ENCODE measurements at regions not wholly inside any gene's neighbourhood (a gene's known extent, or its start where the extent isn't known, plus 50 kb on each side); places are given as distances from the start of the nearest gene placed in this dataset.

- no peaks in the 10 kb centered on the region for H3K27me3 Mint-ChIP-seq (ENCODE audit: insufficient read depth, low read depth)
- Histone ChIP-seq H3K36me3 (no peaks in the 10 kb centered on the region), H3K27me3 (no peaks in the 10 kb centered on the region), H4K20me1 (ENCODE audit: low read depth) (no peaks in the 10 kb centered on the region), H3K4me3 (no peak overlapping the region), H3K27ac (no peak overlapping the region), H3K9me3 (ENCODE audit: low read depth) (no peaks in the 10 kb centered on the region), H2AFZ (replicated peaks) (no peak overlapping the region), H3K4me1 (peaks cover 5% of the 10 kb centered on the region), H3F3A (ENCODE audit: low read depth) (no peaks in the 10 kb centered on the region), H3K79me2 (ENCODE audit: low read depth) (no peaks in the 10 kb centered on the region), H3K9ac (no peak overlapping the region), H3K4me2 (no peak overlapping the region)
- DNase-seq (ENCODE audit: low spot score), result no peak
- H3K4me3 Mint-ChIP-seq, result no peak overlapping the region
- no peak for TF ChIP-seq CTCF (IDR thresholded peaks at IDR 0.05)
- no peak for TF ChIP-seq EZH2 (IDR thresholded peaks at IDR 0.05)
- no peak for TF ChIP-seq EZH2phosphoT487 (IDR thresholded peaks at IDR 0.05)
- H3K27ac Mint-ChIP-seq, result no peak overlapping the region
- H3K9me3 Mint-ChIP-seq, result no peaks in the 10 kb centered on the region
- peaks cover 2% of the 10 kb centered on the region for H3K36me3 Mint-ChIP-seq
- peaks cover 17% of the 10 kb centered on the region for H3K4me1 Mint-ChIP-seq
Observed at GRCh38 chr4:123216946-123217345, 179.6 kb upstream of the SPRY1 start.

DNA sequence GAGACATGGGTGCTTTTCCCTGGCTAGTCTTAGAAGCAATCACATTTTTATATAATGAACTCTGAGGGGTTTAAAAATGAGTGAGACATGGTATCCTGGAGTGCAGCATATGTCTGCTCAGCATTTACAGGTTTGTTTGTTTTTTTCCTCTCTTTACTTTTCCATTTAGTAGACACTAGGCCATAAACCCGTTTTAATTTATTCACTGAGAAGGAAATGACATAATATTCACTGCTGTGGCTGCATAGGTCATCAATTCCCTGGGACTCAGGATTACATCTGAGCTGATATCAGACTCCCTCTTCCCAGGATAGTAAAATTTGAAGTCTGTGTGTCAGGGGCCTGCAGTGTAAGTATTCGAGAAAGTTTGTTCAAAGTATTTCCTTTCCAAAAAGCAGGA, 178.9 kb upstream of the SPRY1 start:
- no peaks in the 10 kb centered on the region for H4K20me1 ChIP-seq (ENCODE audit: low read depth)
- H3K9me3 ChIP-seq (ENCODE audit: low read depth), result no peaks in the 10 kb centered on the region
- DNase-seq (ENCODE audit: low spot score), result no peak
- H3K4me3 ChIP-seq, result no peak overlapping the region
- no peak for TF ChIP-seq CTCF (IDR thresholded peaks at IDR 0.05)
- TF ChIP-seq EZH2 (IDR thresholded peaks at IDR 0.05), result no peak
- TF ChIP-seq EZH2phosphoT487 (IDR thresholded peaks at IDR 0.05), result no peak
- Mint-ChIP-seq H3K9me3 (no peaks in the 10 kb centered on the region), H3K4me1 (peaks cover 17% of the 10 kb centered on the region), H3K36me3 (no peaks in the 10 kb centered on the region), H3K27me3 (ENCODE audit: insufficient read depth, low read depth) (no peaks in the 10 kb centered on the region), H3K4me3 (no peak overlapping the region), H3K27ac (peak overlapping the region; percentile 13)
- H3K27ac ChIP-seq, result no peak overlapping the region
- no peak overlapping the region for H3K4me2 ChIP-seq
- H3K36me3 ChIP-seq, result no peaks in the 10 kb centered on the region
- H3K27me3 ChIP-seq, result no peaks in the 10 kb centered on the region
- H3K79me2 ChIP-seq (ENCODE audit: low read depth), result no peaks in the 10 kb centered on the region
- no peaks in the 10 kb centered on the region for H3F3A ChIP-seq (ENCODE audit: low read depth)
- no peak overlapping the region for H2AFZ ChIP-seq (replicated peaks)
- H3K9ac ChIP-seq, result no peak overlapping the region
- peaks cover 5% of the 10 kb centered on the region for H3K4me1 ChIP-seq

DNA sequence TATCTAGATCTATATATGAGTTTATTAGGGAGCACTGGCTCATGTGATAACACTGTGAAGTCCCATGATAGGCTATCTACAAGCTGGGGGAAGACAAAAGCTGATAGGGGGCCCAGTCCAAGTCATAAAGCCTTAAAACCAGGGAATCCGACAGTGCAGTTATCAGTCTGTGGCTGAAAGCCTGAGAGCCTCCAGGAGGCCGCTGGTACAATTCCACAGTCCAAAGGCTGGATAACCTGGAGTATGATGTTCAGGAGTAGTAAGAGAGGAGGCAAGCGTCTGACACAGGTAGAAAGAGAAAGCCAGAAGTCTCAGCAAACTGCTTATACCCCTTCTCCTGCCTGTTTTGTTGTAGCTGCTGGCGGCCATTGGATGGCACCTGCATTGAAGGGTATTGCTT, 177.6 kb upstream of the SPRY1 start:
- H3K27ac Mint-ChIP-seq, result no peak overlapping the region
- no peaks in the 10 kb centered on the region for H3K9me3 Mint-ChIP-seq
- H3K4me2 ChIP-seq, result no peak overlapping the region

More for the DNA sequence above, 177.6 kb upstream of the SPRY1 start:
- Mint-ChIP-seq H3K4me1 (peaks cover 17% of the 10 kb centered on the region), H3K4me3 (no peak overlapping the region), H3K27me3 (ENCODE audit: insufficient read depth, low read depth) (no peaks in the 10 kb centered on the region), H3K36me3 (peaks cover 2% of the 10 kb centered on the region)
- Histone ChIP-seq H3K79me2 (ENCODE audit: low read depth) (no peaks in the 10 kb centered on the region), H3K9ac (no peak overlapping the region), H3K9me3 (ENCODE audit: low read depth) (no peaks in the 10 kb centered on the region), H3K27ac (no peak overlapping the region), H3K4me1 (peaks cover 5% of the 10 kb centered on the region), H3K36me3 (no peaks in the 10 kb centered on the region), H4K20me1 (ENCODE audit: low read depth) (no peaks in the 10 kb centered on the region), H3F3A (ENCODE audit: low read depth) (no peaks in the 10 kb centered on the region), H2AFZ (replicated peaks) (no peak overlapping the region), H3K4me3 (no peak overlapping the region), H3K27me3 (no peaks in the 10 kb centered on the region)
- no peak for DNase-seq (ENCODE audit: low spot score)
- TF ChIP-seq CTCF (IDR thresholded peaks at IDR 0.05) (no peak), EZH2 (IDR thresholded peaks at IDR 0.05) (no peak), EZH2phosphoT487 (IDR thresholded peaks at IDR 0.05) (no peak)

Measured in neural progenitor cell (in vitro differentiated cells).